ENCODE measurements at regions not wholly inside any gene's neighbourhood (a gene's known extent, or its start where the extent isn't known, plus 50 kb on each side); places are given as distances from the start of the nearest gene placed in this dataset.

DNA sequence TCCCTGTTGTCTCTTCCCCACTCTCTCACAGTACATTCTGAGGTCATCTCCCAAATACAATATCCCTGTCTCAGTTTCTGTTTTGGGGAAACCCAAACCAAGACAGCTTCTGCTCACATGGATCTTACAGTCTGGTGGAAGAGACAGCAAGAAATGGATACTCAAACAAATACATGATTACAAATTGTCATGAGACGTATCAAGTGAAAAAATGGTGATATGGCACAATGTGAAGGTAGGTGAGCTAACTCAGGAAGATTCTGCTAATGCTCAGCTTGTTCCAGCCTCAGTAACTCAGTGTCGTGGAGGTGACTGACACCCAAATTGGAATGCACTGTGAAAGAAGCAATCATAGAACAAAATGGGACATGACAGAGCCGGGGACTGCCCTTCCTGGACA lies 68.3 kb downstream of the CHST1 start:
- no peak for DNase-seq (ENCODE audit: low read depth)

DNA sequence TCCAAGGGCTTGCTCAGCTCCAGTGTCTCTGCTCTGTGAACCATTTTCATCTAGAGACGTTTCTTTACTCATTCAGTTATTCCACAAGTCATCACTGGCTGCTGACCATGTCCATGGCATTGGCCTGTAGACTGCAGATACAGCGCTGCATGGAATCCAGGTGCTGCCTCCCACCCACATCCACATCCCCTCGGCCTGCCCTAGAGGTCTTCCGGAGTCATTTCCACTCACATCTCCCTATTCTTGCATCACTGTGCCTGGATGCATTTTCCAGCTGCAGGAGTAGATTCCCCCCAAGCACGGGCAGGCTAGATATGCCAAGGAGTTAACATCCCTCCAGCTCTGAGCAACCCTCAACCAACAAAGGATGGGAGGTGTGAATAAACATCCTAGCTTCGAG lies 68.9 kb downstream of the CHST1 start:
- DNase-seq (ENCODE audit: low read depth), result no peak

- no peak for DNase-seq (ENCODE audit: low read depth)
Observed at GRCh38 chr11:45593992-45594391, 71.4 kb downstream of the CHST1 start.

- DNase-seq (ENCODE audit: low read depth), result no peak
Observed at GRCh38 chr11:45592636-45593035, 72.8 kb downstream of the CHST1 start.

DNA sequence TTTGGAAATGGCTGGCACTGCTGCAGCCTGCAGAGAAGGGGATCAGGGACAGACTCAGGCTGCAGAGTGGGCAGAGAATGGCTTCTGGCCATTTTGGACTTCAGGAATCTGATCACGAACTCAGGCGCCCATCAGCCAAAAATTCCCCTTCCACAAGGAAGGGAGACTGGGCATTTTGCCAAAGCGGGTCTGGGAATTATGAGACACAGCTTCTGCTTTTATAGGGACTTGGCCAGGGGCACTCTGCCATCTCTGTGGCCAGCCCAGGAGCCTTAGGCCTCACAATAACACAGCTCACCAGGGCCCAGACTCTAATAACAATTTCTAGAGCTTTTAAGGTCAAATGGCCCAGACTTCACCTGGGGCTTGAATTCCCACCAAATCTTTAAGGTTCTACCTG lies 74.7 kb downstream of the CHST1 start:
- DNase-seq (ENCODE audit: low read depth), result no peak

GRCh38 chr11:45585205-45585604 lies 80.2 kb downstream of the CHST1 start:
- no peak for DNase-seq (ENCODE audit: low read depth)

- DNase-seq (ENCODE audit: low read depth), result no peak
Observed at GRCh38 chr11:45583981-45584566, 81.3 kb downstream of the CHST1 start.

DNA sequence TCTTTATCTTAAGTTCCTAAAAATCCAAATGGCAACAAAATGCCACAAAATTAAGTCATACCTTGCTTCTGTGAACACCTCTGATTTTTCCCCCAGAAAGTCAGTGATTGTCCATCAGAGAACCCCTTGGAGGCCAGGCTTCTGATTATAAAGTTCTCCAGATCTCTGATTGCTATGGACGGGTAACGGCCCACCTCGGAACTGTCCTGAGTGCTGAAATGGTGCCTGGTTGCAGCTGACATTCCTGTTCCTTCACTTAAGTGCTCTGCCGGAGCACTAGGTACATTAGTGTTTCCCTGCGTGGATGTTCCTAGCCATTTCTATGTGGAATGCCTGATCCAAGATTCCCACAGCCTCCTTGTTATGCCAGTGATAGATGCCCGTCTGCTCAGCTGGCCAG lies 85.0 kb downstream of the CHST1 start:
- no peak for DNase-seq (ENCODE audit: low read depth)

DNA sequence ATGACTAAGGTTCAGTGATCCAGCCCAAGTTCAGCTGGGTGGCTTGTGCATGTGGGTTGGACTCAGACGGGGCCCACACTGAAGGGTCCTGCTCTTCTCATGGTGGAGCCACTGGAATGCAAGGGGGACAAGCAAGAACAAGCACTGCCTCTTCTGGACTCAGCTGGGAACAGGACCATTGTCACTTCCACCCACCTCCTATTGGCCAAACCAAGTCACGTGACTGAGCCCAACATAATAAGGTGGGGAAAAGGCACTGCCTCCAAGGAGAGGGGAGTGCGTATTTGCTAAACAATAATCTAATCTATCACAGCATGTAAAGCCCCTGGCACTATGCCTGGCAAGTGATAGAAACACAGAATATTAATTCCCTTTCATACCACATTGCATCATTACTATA lies 87.1 kb downstream of the CHST1 start:
- no peak for DNase-seq (ENCODE audit: low read depth)

DNA sequence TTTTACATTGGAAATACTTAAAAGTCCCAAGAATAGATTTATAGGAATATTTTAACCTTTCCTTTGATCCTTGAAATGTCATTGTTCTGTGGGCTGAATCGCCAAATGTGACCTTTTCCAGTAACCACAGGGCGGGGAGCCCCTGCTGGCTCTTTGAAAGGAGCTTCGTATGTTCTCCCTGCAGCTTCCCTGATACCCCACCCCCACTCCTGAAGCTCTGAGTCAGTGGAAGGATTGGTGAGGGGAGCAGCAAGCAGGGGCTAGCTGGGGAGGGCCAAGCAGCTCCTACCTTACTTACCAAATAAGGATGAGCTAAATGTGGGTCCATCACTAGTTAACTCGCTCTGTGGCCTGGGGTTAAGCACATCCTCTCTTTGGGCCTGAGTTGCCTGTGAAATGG lies 87.7 kb downstream of the CHST1 start:
- DNase-seq (ENCODE audit: low read depth), result no peak

GRCh38 chr11:45576461-45577215 lies 88.8 kb downstream of the CHST1 start:
- no peak for DNase-seq (ENCODE audit: low read depth)

DNA sequence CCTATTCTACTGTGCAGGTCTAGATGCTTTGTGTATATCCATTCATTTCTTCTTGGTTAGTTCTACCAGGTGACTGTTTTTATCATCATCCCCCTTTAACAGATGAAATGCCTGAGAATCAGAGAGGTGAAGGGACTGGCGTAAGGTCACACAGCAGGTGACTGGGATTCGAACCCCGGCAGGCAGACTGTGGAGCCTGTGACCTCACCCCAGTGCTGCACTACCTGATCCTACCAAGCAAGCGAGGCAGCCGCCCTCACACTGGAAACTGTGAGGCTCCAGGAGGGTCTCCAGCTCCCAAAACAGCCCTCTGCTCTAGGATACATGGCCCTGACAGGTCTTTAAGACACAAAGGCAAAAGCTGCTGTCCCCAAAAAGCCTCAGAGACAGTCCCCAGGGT lies 91.7 kb downstream of the CHST1 start:
- DNase-seq (ENCODE audit: low read depth), result no peak

- no peak for DNase-seq (ENCODE audit: low read depth)
Observed at GRCh38 chr11:45572354-45573123, 92.9 kb downstream of the CHST1 start.

GRCh38 chr11:45569776-45570175 lies 95.6 kb downstream of the CHST1 start:
- no peak for DNase-seq (ENCODE audit: low read depth)

GRCh38 chr11:45568049-45568448 lies 97.4 kb downstream of the CHST1 start:
- DNase-seq (ENCODE audit: low read depth), result no peak

- DNase-seq (ENCODE audit: low read depth), result no peak
Observed at GRCh38 chr11:45565446-45565988, 99.9 kb downstream of the CHST1 start.

DNA sequence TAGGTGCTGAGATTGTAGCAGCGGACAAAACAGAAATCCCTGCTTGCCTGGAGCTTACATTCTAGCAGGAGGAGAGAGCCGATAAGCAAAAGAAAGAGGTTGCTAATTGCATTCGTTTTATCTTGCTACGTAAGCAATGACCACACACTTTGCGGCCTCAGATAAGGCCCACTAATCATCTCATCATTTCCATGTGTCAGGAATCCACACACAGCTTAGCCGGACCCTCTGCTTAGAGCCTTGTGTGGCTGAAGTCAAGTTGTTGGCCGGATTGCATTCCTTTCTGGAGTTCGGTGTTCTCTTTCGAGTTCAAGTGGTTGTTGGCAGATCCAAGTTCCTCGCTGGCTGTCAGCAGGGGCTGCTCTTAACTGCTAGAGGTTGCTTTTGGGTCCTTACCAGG lies 101.6 kb downstream of the CHST1 start:
- DNase-seq (ENCODE audit: low read depth), result no peak

GRCh38 chr11:45563171-45563570 lies 102.3 kb downstream of the CHST1 start:
- DNase-seq (ENCODE audit: low read depth), result no peak

- DNase-seq (ENCODE audit: low read depth), result no peak
Observed at GRCh38 chr11:45560913-45561281, 104.5 kb downstream of the CHST1 start.

- DNase-seq (ENCODE audit: low read depth), result no peak
Observed at GRCh38 chr11:45560155-45560912, 105.1 kb downstream of the CHST1 start.

DNA sequence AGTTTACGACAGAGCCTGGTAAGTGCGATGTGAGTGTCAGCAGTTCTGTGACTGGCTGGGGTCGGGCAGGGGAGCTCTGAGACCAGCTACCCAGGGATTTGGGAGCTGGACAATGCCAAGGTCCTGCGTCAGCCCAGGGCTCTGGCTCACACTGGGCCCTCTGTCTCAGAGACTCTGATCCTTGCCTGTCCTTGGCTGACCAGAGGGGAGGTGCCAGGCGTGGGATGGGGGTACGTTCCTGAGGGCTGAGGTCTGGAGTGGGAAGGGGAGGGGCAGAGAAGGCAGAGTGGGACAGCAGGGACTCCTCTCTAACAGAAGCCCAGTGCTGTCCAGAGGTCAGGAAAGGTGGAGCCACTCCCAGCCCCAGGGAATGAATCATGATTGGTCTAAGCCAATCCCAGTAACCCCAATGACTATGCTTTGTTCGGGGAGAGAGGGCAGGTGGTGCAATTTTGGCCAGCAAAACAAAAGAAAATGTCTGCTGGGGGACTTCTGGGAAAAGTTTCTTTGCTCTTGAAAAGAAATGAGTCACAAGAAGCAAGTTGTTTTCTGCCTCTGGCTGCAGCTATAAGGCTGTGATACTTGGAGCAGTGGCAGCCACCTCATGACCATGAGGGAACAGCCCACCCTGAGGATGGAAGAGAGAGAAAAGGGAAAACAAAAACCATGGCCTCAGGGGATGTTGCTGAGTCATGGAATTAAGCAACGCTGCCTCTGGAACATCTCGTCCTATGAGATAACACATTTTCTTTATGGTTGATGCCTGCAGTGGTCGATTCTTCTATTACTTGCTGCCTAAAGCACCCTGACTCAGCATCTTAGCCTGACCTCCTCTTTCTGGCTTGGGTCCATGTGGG lies 108.3 kb downstream of the CHST1 start:
- no peak for DNase-seq (ENCODE audit: low read depth)
